ENCODE measurements at regions not wholly inside any gene's neighbourhood (a gene's known extent, or its start where the extent isn't known, plus 50 kb on each side); places are given as distances from the start of the nearest gene placed in this dataset.

DNA sequence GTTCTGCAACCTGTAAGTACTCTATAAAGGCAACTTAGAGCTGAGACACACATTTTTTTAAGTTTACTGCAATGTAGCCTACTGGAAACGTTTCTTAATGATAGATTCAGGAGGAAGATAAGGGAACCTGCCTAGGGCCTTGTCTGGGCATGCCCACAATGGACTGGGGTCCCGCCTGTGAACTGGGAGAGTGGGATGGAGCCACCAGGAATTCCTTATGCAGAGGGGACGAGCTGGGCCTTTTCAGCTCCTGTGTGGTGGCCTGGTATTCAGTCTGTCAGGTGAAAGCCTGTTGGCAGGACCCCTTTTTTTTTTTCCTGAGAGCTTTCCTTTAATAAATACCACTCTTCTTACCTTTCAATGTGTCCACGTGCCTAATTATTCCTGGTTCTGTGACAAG lies 384.4 kb upstream of the ZWINT start:
- Histone ChIP-seq H3K4me3 (no peak overlapping the region), H3K9ac (no peak overlapping the region), H3K36me3 (ENCODE audit: low read depth) (no peaks in the 10 kb centered on the region), H2AFZ (no peak overlapping the region), H3K27ac (no peak overlapping the region), H3K27me3 (replicated peaks; ENCODE audit: insufficient read depth) (no peaks in the 10 kb centered on the region), H3K9me2 (ENCODE audit: insufficient read depth) (no peaks in the 10 kb centered on the region), H4K20me1 (ENCODE audit: insufficient read depth) (no peaks in the 10 kb centered on the region), H3F3A (ENCODE audit: insufficient read depth) (no peaks in the 10 kb centered on the region), H3K4me2 (ENCODE audit: unreplicated experiment) (no peak overlapping the region), H3K9me3 (ENCODE audit: low read depth) (peaks cover 2% of the 10 kb centered on the region), H3K79me2 (ENCODE audit: insufficient read depth) (no peaks in the 10 kb centered on the region), H3K4me1 (ENCODE audit: insufficient read depth) (no peaks in the 10 kb centered on the region)
- DNase-seq: no peak
- TF ChIP-seq EZH2phosphoT487 (IDR thresholded peaks at IDR 0.05; ENCODE audit: insufficient read depth, low read depth) (no peak), EZH2 (IDR thresholded peaks at IDR 0.05; ENCODE audit: insufficient read depth, poor library complexity, severe bottlenecking) (no peak)
- in situ Hi-C loops (cut with MboI): no loop called here
- 6 to 12% methylated on average over 4 of the region's 4 CpGs for WGBS, 2 experiments (ENCODE audit: low coverage in 1 of 2, low lambda C conversion rate in 2 of 2, missing lambda C conversion rate in 2 of 2)

- WGBS, 2 experiments (ENCODE audit: low coverage in 1 of 2, low lambda C conversion rate in 2 of 2, missing lambda C conversion rate in 2 of 2): 12 to 13% methylated on average over 2 of the region's 2 CpGs
- in situ Hi-C loops (cut with MboI): no loop called here
- no peak for TF ChIP-seq EZH2phosphoT487 (IDR thresholded peaks at IDR 0.05; ENCODE audit: insufficient read depth, low read depth)
- TF ChIP-seq EZH2 (IDR thresholded peaks at IDR 0.05; ENCODE audit: insufficient read depth, poor library complexity, severe bottlenecking): no peak
These were observed 367.3 kb upstream of the ZWINT start for GRCh38 chr10:56728349-56728748.

DNA sequence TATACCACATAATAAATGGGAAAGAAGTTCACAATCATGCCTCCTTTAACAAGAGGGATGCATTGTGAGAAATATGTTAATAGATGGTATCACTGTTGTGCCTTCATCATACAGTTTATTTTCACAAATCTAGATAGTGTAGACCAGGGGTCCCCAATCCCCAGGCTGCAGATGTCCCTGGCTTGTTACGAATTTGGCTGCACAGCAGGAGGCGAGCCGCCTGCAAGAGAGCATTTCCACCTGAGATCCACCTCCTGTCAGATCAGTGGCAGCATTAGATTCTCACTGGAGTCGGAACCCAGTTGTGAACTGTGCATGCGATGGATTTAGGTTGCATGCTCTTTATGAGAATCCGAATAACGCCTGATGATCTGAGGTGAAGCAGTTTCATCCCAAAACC lies 361.9 kb upstream of the ZWINT start:
- Histone ChIP-seq H3K79me2 (ENCODE audit: insufficient read depth) (no peaks in the 10 kb centered on the region), H3K9me2 (ENCODE audit: insufficient read depth) (no peaks in the 10 kb centered on the region), H3F3A (ENCODE audit: insufficient read depth) (no peaks in the 10 kb centered on the region), H3K36me3 (ENCODE audit: low read depth) (no peaks in the 10 kb centered on the region), H3K4me3 (no peak overlapping the region), H3K27ac (no peak overlapping the region), H4K20me1 (ENCODE audit: insufficient read depth) (no peaks in the 10 kb centered on the region), H3K4me1 (ENCODE audit: insufficient read depth) (no peaks in the 10 kb centered on the region), H3K4me2 (ENCODE audit: unreplicated experiment) (no peak overlapping the region), H3K9me3 (ENCODE audit: low read depth) (no peaks in the 10 kb centered on the region), H3K27me3 (replicated peaks; ENCODE audit: insufficient read depth) (no peaks in the 10 kb centered on the region), H3K9ac (no peak overlapping the region), H2AFZ (no peak overlapping the region)
- 31 to 42% methylated on average over 7 of the region's 7 CpGs for WGBS, 2 experiments (ENCODE audit: low coverage in 1 of 2, low lambda C conversion rate in 2 of 2, missing lambda C conversion rate in 2 of 2)
- TF ChIP-seq EZH2phosphoT487 (IDR thresholded peaks at IDR 0.05; ENCODE audit: insufficient read depth, low read depth) (no peak), EZH2 (IDR thresholded peaks at IDR 0.05; ENCODE audit: insufficient read depth, poor library complexity, severe bottlenecking) (no peak)
- in situ Hi-C loops (cut with MboI): no loop called here
- no peak for DNase-seq

More at GRCh38 chr10:56728349-56728748, 367.3 kb upstream of the ZWINT start:
- Histone ChIP-seq H3K4me3 (no peak overlapping the region), H3K9me2 (ENCODE audit: insufficient read depth) (no peaks in the 10 kb centered on the region), H3F3A (ENCODE audit: insufficient read depth) (no peaks in the 10 kb centered on the region), H4K20me1 (ENCODE audit: insufficient read depth) (no peaks in the 10 kb centered on the region), H3K36me3 (ENCODE audit: low read depth) (no peaks in the 10 kb centered on the region), H3K4me2 (ENCODE audit: unreplicated experiment) (no peak overlapping the region), H3K27me3 (replicated peaks; ENCODE audit: insufficient read depth) (no peaks in the 10 kb centered on the region), H3K27ac (no peak overlapping the region), H3K9me3 (ENCODE audit: low read depth) (no peaks in the 10 kb centered on the region), H3K4me1 (ENCODE audit: insufficient read depth) (no peaks in the 10 kb centered on the region), H2AFZ (no peak overlapping the region), H3K79me2 (ENCODE audit: insufficient read depth) (no peaks in the 10 kb centered on the region), H3K9ac (no peak overlapping the region)
- DNase-seq: no peak

- 10 to 11% methylated on average over 2 of the region's 2 CpGs for WGBS, 2 experiments (ENCODE audit: low coverage in 1 of 2, low lambda C conversion rate in 2 of 2, missing lambda C conversion rate in 2 of 2)
- in situ Hi-C loops (cut with MboI): no loop called here
- TF ChIP-seq EZH2phosphoT487 (IDR thresholded peaks at IDR 0.05; ENCODE audit: insufficient read depth, low read depth): no peak
- TF ChIP-seq EZH2 (IDR thresholded peaks at IDR 0.05; ENCODE audit: insufficient read depth, poor library complexity, severe bottlenecking): no peak
- no peak overlapping the region for H3K4me2 ChIP-seq (ENCODE audit: unreplicated experiment)
- no peaks in the 10 kb centered on the region for H3K36me3 ChIP-seq (ENCODE audit: low read depth)
- no peaks in the 10 kb centered on the region for H4K20me1 ChIP-seq (ENCODE audit: insufficient read depth)
- no peak for DNase-seq
- no peaks in the 10 kb centered on the region for H3K27me3 ChIP-seq (replicated peaks; ENCODE audit: insufficient read depth)
- no peaks in the 10 kb centered on the region for H3K4me1 ChIP-seq (ENCODE audit: insufficient read depth)
- no peaks in the 10 kb centered on the region for H3K9me3 ChIP-seq (ENCODE audit: low read depth)
- H3F3A ChIP-seq (ENCODE audit: insufficient read depth): no peaks in the 10 kb centered on the region
- H2AFZ ChIP-seq: no peak overlapping the region
- no peak overlapping the region for H3K9ac ChIP-seq
- H3K4me3 ChIP-seq: no peak overlapping the region
- no peak overlapping the region for H3K27ac ChIP-seq
- H3K79me2 ChIP-seq (ENCODE audit: insufficient read depth): no peaks in the 10 kb centered on the region
- no peaks in the 10 kb centered on the region for H3K9me2 ChIP-seq (ENCODE audit: insufficient read depth)
These were observed 354.2 kb upstream of the ZWINT start for GRCh38 chr10:56715262-56715661.

DNA sequence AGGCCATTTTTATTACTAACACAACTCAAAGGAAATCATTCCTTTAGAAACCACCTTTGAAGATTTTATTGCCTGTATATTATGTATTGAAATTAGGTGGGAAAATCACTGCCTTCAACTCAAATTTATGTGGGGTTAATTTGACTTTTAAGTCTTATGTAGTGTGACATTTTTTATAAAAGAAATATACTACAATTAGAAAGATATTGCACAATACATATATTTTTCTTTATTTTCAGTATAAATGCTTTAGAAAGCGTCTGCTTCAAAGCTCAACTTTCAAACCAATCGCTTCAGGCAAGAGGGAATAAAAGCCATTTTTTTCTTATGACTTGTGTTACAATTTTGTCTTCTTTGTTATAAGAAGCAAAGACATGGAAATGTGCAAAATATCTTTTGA lies 337.4 kb upstream of the ZWINT start:
- Histone ChIP-seq H3K27me3 (replicated peaks; ENCODE audit: insufficient read depth) (no peaks in the 10 kb centered on the region), H3K4me3 (no peak overlapping the region), H2AFZ (no peak overlapping the region), H3F3A (ENCODE audit: insufficient read depth) (no peaks in the 10 kb centered on the region), H3K9ac (no peak overlapping the region), H3K27ac (no peak overlapping the region), H4K20me1 (ENCODE audit: insufficient read depth) (no peaks in the 10 kb centered on the region), H3K4me1 (ENCODE audit: insufficient read depth) (no peaks in the 10 kb centered on the region), H3K79me2 (ENCODE audit: insufficient read depth) (no peaks in the 10 kb centered on the region), H3K4me2 (ENCODE audit: unreplicated experiment) (no peak overlapping the region), H3K9me2 (ENCODE audit: insufficient read depth) (no peaks in the 10 kb centered on the region), H3K9me3 (ENCODE audit: low read depth) (no peaks in the 10 kb centered on the region), H3K36me3 (ENCODE audit: low read depth) (no peaks in the 10 kb centered on the region)
- DNase-seq: no peak
- in situ Hi-C loops (cut with MboI): no loop called here
- TF ChIP-seq EZH2 (IDR thresholded peaks at IDR 0.05; ENCODE audit: insufficient read depth, poor library complexity, severe bottlenecking) (no peak), EZH2phosphoT487 (IDR thresholded peaks at IDR 0.05; ENCODE audit: insufficient read depth, low read depth) (no peak)
- 4 to 5% methylated on average over 2 of the region's 2 CpGs for WGBS, 2 experiments (ENCODE audit: low coverage in 1 of 2, low lambda C conversion rate in 2 of 2, missing lambda C conversion rate in 2 of 2)
